HL-60 (cell line): ENCODE measurements at regions not wholly inside any gene's neighbourhood (a gene's known extent, or its start where the extent isn't known, plus 50 kb on each side); places are given as distances from the start of the nearest gene placed in this dataset.

Experiments
- DNase-seq, 2 experiments: peaks; one replicate each; pipeline ENCODE4 v3.0.0-alpha.2; 2010 to 2020; ENCODE audit warnings: low read depth in 1 of 2, low spot score in 1 of 2
- H3K27ac ChIP-seq: fragments of 250-450 bp; sonication (Bioruptor Pico); replicated peaks from 2 replicates; pipeline ENCODE4 v1.5.1; 2020; ENCODE audit warnings: mild to moderate bottlenecking, moderate library complexity
- H3K27me3 ChIP-seq: fragments of 250-450 bp; sonication (Bioruptor Pico); 2 replicates; pipeline ENCODE4 v1.5.1; 2021; ENCODE audit warnings: mild to moderate bottlenecking, moderate library complexity; ENCODE audit not compliant: insufficient read depth, poor library complexity, severe bottlenecking
- H3K4me3 ChIP-seq: replicated peaks from 2 replicates; pipeline ENCODE4 v1.5.1; 2011; ENCODE audit warnings: mild to moderate bottlenecking, control low read depth, low read length; ENCODE audit not compliant: insufficient read depth
- CTCF ChIP-seq: IDR thresholded peaks from one replicate; pipeline ENCODE4 v1.5.1; 2011; ENCODE audit warnings: low read length, control low read depth, inconsistent platforms; ENCODE audit not compliant: insufficient read depth
- GABPA ChIP-seq: IDR thresholded peaks from 2 replicates; pipeline ENCODE4 v1.6.1; 2012; ENCODE audit warnings: low read depth
- POLR2AphosphoS5 ChIP-seq: IDR thresholded peaks from 2 replicates; pipeline ENCODE4 v1.6.1; 2012; ENCODE audit warnings: low read depth
- REST ChIP-seq: IDR thresholded peaks from 2 replicates; pipeline ENCODE4 v1.6.1; 2012; ENCODE audit warnings: low read depth; ENCODE audit not compliant: insufficient replicate concordance
- SPI1 ChIP-seq: IDR thresholded peaks from 2 replicates; pipeline ENCODE4 v1.6.1; 2012; ENCODE audit warnings: low read depth, mild to moderate bottlenecking, borderline replicate concordance

GRCh38 chr11:97367406-97368083, 977.7 kb downstream of the JRKL start:
- H3K4me3 ChIP-seq: no peak overlapping the region
- H3K27me3 ChIP-seq: no peaks in the 10 kb centered on the region
- TF ChIP-seq CTCF (no peak), POLR2AphosphoS5 (no peak), REST (no peak), SPI1 (no peak), GABPA (no peak)
- no peak for DNase-seq
- no peak overlapping the region for H3K27ac ChIP-seq

GRCh38 chr11:97389270-97389669, 999.5 kb downstream of the JRKL start:
- no peak for DNase-seq
- TF ChIP-seq POLR2AphosphoS5 (no peak), CTCF (no peak), REST (no peak), GABPA (no peak)
- H3K27ac ChIP-seq: no peak overlapping the region
- no peak overlapping the region for H3K4me3 ChIP-seq
- H3K27me3 ChIP-seq: no peaks in the 10 kb centered on the region

DNA sequence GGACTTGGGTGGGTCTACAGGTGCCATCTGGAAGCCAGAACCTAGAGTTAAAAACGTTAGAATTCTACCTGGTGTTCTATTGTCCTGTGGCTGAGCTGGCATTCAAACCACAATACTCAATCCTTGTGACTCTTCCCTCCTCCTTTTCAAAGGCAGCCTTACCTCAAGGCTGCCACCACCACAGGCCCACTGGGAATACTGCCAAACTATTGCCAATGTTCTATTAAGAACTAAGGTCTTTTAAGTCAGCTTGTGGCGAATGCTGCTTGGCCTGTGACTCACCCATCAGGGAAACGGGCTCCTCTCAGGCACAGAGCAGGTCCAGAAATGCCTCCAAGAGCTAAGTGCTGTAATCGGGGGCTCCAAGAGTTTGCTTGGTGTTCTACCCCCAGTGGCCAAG, 1008.4 kb downstream of the JRKL start:
- Histone ChIP-seq H3K4me3 (no peak overlapping the region), H3K27me3 (no peaks in the 10 kb centered on the region), H3K27ac (no peak overlapping the region)
- TF ChIP-seq GABPA: no peak
- TF ChIP-seq POLR2AphosphoS5: no peak
- TF ChIP-seq REST: no peak
- TF ChIP-seq SPI1: no peak
- no peak for TF ChIP-seq CTCF
- DNase-seq: no peak
